ENCODE measurements at regions not wholly inside any gene's neighbourhood (a gene's known extent, or its start where the extent isn't known, plus 50 kb on each side); places are given as distances from the start of the nearest gene placed in this dataset.

DNA sequence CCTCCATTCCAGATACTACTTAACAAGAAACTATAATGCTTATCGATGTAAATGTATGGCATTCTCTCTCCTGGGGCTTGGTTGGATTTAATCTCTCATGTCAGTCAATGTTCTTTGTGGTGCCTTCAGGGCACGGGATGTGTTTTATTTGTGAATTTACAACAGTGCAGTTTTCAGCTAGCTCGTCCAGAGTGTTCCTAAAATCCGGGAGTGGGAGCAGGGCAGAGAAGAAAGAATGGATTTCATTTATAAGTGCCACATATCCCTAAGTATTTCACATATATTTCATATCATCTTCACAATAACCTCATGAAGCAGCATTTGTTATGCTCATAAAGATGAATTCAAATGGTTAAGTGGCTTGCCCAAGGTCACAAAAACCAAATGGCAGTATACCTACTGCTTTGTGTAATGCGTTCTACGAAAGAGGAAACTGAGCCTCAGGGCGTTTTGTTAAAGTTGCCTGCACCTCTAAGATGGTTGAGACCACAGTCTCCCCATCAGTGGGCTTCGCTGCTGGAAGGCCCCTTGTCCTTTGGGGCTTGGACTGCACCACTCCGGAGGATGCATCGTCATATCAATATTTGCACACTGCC lies 134.7 kb upstream of the MGAT5 start:
- H3K27me3 ChIP-seq = no peaks in the 10 kb centered on the region
- intact Hi-C loops (cut with DNase I) = loop anchor here (1.0 to 10.0 kb wide), 15 partner anchors 88 to 332 kb away; no protein-coding TSS in a partner anchor
- H3K36me3 ChIP-seq = no peaks in the 10 kb centered on the region
- no peak for ATAC-seq
- 17 to 27% (median 20%) methylated on average over 9 to 10 of the region's 10 CpGs for WGBS, 4 donors
- no peak for DNase-seq
- H3K9me3 ChIP-seq = no peaks in the 10 kb centered on the region
- H3K4me1 ChIP-seq = peaks cover 14 to 50% (median 41%) of the 10 kb centered on the region in 12 donors
- H3K27ac ChIP-seq = peak overlapping the region; percentile 86 to 96 (median 94)
- TF ChIP-seq POLR2A (IDR thresholded peaks at IDR 0.05) = no peak
- TF ChIP-seq, protein P1, sequence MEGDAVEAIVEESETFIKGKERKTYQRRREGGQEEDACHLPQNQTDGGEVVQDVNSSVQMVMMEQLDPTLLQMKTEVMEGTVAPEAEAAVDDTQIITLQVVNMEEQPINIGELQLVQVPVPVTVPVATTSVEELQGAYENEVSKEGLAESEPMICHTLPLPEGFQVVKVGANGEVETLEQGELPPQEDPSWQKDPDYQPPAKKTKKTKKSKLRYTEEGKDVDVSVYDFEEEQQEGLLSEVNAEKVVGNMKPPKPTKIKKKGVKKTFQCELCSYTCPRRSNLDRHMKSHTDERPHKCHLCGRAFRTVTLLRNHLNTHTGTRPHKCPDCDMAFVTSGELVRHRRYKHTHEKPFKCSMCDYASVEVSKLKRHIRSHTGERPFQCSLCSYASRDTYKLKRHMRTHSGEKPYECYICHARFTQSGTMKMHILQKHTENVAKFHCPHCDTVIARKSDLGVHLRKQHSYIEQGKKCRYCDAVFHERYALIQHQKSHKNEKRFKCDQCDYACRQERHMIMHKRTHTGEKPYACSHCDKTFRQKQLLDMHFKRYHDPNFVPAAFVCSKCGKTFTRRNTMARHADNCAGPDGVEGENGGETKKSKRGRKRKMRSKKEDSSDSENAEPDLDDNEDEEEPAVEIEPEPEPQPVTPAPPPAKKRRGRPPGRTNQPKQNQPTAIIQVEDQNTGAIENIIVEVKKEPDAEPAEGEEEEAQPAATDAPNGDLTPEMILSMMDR (IDR thresholded peaks at IDR 0.05) = no peak
- peak overlapping the region in 11 of 12 donors; percentile 73 to 99 (median 96) for H3K4me3 ChIP-seq

DNA sequence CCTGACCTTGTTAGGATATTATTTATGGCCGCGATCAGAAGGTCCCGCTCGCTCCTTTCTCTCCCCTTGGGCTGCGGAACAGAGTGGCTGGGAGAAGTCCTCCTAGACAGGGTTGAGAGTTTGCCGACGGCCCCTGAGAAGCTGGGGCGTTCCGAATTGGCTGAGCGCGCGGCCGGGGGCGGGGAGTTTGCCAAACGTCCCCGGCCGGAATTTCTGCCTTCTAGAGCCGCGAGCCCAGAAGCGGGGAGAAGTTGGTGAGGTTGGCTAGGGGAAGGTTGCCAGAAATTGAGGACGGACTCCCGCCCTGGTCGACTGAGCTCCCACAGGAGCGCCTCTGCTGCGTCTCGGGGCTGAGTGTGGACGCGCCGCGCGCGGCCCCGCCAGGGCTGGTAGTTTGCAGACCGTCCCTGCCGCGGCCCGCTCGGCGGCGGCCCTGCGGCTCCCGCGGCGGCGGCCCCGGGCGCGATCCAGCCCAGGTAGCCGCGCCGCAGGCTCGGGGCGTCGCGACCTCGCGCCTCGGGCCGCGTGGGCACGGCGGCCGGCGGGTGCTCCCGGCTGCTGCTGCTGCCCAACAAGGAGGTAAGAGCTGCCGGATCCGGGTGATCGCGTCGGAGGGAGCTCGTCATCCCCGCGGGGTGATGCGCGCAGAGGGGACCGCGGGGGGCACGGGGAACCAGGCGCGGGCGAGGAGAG lies 134.0 kb upstream of the MGAT5 start:
- DNase-seq (peak; percentile 91 to 94 (median 93)), ATAC-seq (peak; percentile 81 to 91 (median 84))
- H3K27ac ChIP-seq = peak overlapping the region; percentile 86 to 96 (median 94)
- 0% methylated on average over 46 to 81 of the region's 81 CpGs for WGBS, 4 donors
- peaks cover 14 to 57% (median 48%) of the 10 kb centered on the region in 12 donors for H3K4me1 ChIP-seq
- no peaks in the 10 kb centered on the region for H3K9me3 ChIP-seq
- intact Hi-C loops (cut with DNase I) = loop anchor here (1.0 to 10.0 kb wide), 19 partner anchors 52 to 331 kb away; no protein-coding TSS in a partner anchor
- H3K36me3 ChIP-seq = no peaks in the 10 kb centered on the region
- peak overlapping the region; percentile 73 to 99 (median 97) for H3K4me3 ChIP-seq
- H3K27me3 ChIP-seq = no peaks in the 10 kb centered on the region
- peak in 1 of 2 donors; percentile 94 for TF ChIP-seq POLR2A (IDR thresholded peaks at IDR 0.05)
- TF ChIP-seq, protein P1 (IDR thresholded peaks at IDR 0.05) = no peak

DNA sequence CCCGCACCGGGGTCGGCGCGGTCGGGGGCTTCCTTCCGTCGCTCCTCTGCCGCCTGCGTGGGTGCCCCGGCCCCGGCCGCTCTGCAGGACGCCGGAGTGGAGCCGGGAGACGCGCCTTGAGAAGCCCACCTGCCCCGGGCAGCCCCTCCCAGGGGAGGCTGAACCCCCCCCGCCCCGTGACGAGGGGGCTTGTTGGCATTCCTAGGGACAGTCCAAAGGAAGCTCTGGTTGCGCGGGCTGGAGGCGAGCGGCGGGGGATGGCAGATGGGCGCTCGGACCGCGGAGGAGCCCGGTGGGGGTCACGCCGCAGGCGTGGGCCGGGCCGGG lies 133.5 kb upstream of the MGAT5 start:
- Histone ChIP-seq H3K9me3 (no peaks in the 10 kb centered on the region), H3K4me1 (peaks cover 14 to 62% (median 53%) of the 10 kb centered on the region in 12 donors), H3K4me3 (peak overlapping the region; percentile 73 to 99 (median 97)), H3K36me3 (no peaks in the 10 kb centered on the region), H3K27ac (peak overlapping the region; percentile 86 to 96 (median 94)), H3K27me3 (no peaks in the 10 kb centered on the region)
- DNase-seq (peak in 3 of 5 donors; percentile 38 to 71 (median 47)), ATAC-seq (peak in 1 of 4 donors; percentile 6)
- 0% methylated on average over 6 to 37 of the region's 37 CpGs for WGBS, 4 donors
- intact Hi-C loops (cut with DNase I) = loop anchor here in 6 of 10 donors (2.0 to 10.0 kb wide), 5 partner anchors 52 to 124 kb away; no protein-coding TSS in a partner anchor
- TF ChIP-seq, protein P1 (IDR thresholded peaks at IDR 0.05) = no peak
- no peak for TF ChIP-seq POLR2A (IDR thresholded peaks at IDR 0.05)
